ENCODE measurements at regions not wholly inside any gene's neighbourhood (a gene's known extent, or its start where the extent isn't known, plus 50 kb on each side); places are given as distances from the start of the nearest gene placed in this dataset.

- no peak for DNase-seq (ENCODE audit: low spot score)
Observed at GRCh38 chr9:126125992-126126409, 200.6 kb upstream of the MVB12B start.

DNA sequence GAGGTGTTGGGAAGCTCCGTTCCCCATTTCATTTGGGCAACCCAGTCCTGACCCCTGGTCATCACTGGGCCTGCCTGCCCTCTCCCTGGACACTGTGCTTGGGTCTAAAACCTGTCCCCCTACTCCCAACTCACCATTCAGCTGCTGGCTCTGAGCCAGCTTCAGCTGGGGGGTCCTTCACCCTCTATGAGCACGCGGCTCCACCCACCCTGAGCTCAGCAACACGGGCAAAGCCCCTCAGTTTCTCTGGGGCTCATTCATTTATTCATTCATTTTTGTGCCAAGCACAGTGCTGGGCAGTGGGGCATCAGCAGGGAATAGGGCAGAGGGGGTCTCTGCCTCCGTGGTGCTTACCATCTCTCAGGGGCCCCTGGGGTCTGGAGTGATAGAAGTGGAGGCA, 199.8 kb upstream of the MVB12B start:
- no peak for DNase-seq (ENCODE audit: low spot score)

- no peak for DNase-seq (ENCODE audit: low spot score)
Observed at GRCh38 chr9:126127591-126127990, 199.0 kb upstream of the MVB12B start.

- DNase-seq (ENCODE audit: low spot score): no peak
Observed at GRCh38 chr9:126128494-126129142, 198.0 kb upstream of the MVB12B start.

DNA sequence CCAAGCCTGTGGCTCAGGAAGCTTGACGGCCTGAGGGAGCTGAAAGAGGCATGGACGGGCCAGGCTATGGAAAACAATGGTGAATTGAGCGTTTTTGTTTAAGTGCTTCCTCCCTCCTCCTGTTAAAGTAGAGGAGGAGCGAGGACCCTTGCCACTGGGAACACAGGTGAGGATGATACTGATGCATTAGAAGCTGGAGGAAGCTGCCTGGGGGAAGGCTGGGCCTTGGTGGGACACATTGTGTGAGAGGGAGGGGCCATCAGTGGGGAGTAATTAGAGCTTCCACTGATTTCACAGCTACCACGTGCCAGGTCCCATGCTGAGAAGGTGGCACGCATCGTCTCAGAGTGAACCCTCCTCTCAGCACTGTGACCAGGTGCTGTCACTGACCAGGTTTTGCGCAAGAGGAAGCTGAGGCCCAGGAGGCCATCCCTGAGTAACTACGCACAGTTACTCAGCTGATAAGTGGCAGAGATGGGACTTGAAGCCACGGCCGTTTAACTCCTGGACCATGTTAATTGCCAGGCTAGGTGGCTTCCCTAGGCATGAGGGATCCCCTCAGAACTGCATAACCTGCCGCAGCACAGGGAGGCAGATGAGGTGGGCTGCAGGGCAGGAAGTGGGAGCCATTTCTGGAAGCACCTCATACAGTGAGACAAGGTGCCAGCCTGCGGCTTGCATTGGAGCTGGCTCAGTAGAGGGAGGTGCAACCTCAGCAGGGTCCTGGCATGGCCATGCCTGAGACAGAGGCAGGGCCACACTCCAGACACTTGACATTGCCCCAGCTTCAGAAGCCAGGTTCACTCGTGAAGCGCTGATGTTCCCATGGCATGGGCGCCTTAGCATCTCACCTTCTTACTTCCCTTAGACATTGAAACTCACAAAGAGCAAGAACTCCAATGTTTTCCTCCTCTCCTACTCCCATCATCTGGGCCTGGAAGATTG, 195.3 kb upstream of the MVB12B start:
- DNase-seq (ENCODE audit: low spot score): no peak

DNA sequence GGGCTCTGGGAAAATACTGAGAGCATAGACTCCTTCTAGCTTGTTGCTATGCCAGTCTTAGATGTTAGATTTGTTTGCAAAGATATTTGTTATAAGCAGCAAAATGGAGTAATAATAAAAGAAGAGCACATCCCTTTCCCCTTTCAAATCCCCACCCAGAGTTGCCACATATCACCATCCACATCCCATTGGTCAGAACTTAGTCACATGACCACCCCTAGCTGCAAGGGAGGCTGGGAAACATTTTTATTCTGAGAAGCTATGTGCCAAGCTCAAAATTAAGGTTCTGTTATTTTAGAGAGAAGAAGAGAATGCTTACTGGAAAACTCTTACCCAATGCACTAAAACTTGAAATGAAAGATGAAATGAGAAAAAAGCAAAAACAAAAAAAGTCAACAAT, 193.9 kb upstream of the MVB12B start:
- no peak for DNase-seq (ENCODE audit: low spot score)

- DNase-seq (ENCODE audit: low spot score): no peak
Observed at GRCh38 chr9:126144196-126144595, 182.4 kb upstream of the MVB12B start.

DNA sequence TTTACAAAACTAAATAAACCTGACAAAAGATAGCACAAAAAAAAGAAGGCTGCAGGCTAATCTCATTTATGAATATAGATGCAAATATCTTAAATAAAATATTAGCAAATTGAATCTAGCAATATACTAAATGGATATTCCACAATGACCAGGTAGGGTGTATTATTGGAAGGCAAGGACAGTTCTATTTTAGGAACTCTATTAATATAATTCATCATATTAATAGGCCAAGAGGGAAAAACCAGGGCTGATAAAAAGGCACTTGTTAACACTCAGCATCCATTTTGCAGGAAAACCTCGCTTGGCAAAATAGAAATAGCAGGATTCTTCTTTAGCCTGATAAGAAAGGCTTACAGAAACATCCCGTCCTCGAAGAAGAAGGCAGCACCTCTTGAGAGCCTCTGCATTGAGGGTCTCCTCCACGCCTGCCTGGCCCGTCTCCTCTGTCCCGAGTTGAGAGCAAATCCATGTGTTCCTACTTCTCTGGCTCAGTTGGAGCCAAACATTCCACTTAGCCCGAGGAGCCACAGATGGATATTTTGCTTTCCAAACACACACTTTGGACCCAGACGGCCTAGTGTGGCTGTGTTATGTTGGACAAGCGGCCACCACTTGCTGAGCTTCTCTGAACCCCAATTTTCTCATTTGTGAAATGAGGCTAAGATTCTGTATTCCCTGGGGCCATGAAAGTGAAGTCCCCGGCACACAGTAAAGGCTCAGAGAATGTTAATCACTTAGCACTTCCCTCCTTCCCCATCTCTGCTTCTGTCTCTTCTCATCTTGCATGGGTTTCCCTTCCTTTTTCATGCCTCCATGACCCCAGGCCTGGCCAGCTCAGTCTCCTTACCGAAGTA, 181.8 kb upstream of the MVB12B start:
- DNase-seq (ENCODE audit: low spot score): no peak

DNA sequence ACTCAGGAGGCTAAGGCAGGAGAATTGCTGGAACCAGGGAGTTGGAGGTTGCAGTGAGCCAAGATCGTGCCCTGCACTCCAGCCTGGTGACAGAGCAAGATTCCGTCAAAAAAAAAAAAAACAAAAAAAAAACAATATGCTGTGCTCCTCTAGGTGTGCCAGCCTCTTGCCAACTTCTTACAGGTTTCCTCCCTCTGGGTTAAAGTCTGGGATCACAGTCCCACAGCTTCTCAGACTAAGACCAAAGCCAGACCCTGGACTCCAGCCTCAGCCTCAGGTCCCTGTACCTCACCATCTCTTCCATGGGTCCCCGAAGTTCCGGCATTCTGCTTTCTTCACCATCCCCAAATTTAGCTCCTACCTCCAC, 180.8 kb upstream of the MVB12B start:
- no peak for DNase-seq (ENCODE audit: low spot score)

- peak; percentile 90 for DNase-seq (ENCODE audit: low spot score)
Observed at GRCh38 chr9:126146254-126147145, 180.1 kb upstream of the MVB12B start.

DNA sequence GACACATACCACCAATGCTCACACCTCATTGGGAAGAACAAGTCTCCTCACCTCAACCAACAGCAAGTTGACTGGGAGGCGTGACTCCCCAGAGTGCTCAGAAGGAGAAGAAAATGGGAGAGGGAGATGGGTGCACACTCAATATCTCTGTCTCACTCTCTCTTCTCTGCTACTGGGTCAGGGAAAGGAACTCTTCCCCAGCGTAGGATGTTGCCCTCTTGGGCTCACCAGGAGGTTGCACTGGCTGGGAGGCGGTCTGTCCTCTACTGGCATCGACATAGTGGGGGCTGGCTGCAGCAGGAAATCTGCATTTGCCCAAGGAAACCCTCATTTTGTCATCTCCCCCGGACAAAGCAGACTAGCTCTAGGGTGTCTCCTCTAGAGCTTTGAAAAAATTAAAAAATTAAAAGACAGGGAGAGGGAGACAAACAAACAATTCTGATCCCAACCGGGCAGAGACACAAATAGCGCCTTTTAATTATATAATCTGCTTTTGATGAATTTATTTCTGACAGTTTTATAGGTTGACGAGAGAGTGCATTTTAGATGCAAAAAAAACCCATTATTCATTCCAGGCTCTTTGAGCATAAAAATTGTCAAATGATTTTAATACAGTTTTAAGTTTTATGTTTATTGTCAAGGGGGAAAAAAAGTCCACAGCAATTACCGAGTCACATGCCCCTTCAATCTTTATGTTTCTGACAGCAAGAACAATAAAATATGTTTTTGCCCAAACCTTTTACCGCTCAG, 179.3 kb upstream of the MVB12B start:
- DNase-seq (ENCODE audit: low spot score): no peak

DNA sequence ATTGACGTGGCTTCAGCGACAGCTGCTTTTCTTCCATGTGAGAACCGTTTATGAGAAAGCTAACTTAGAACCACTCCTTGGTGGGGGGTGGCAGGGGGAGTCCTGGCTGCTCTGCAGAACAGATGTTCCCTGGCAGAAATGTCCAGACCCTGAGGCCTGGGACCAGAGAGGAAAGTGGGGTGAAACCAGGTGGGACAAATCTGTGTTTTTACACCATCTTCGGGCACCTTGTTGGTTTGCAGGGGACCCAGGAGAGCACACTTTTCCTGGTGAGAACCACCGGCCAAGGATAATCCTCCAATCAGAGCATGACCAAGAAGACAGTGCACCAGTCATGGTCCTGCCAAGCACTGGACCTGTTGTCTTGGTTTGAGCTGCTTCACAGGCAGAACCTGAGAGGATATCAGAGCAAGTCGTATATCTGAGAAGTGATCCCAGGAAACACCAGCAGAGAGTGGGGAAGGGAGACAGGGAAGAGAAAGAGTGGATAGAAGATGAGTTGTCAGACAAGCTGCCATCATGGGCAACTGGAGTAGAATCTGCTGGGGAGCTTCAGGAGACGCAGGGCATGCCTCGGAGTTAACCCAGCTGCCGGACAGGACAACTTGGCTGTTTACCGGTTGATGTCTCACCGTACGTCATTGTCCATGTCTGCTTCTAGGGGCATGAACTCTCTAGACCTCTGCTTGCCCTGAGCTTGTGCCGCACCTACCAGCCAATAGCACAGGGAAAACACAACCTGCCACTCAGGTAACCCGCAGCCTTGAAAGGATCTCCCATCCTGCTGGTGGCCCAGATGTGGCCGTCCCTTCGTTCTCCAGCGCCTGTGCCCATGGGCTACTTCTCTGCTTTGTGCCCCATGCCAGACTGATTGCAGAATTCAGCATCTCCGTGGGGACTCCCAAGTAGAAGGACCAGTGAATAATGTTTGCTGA, 178.4 kb upstream of the MVB12B start:
- no peak for DNase-seq (ENCODE audit: low spot score)

- no peak for DNase-seq (ENCODE audit: low spot score)
Observed at GRCh38 chr9:126148994-126149393, 177.6 kb upstream of the MVB12B start.

DNA sequence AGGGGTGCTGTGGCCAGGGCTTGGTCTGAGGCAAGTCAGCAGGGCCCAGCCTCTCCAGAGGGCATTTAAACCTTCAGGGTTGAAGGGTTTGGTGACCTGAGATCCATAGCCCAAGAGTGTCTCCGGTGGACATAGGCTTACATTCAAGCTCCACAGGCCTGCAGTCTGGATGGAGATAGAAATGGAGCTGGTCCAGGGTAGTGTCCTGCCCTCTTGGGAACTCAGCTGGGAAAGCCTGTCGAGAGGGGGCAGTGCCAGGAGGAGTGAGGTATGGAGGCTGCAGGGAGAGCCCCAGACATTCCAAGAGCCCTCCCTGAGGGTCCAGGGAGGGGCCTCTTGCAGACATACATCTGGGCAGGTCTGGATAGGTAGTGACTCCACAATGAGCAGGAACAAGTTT, 177.0 kb upstream of the MVB12B start:
- DNase-seq (ENCODE audit: low spot score): no peak

GRCh38 chr9:126150411-126151030, 176.1 kb upstream of the MVB12B start:
- no peak for DNase-seq (ENCODE audit: low spot score)

GRCh38 chr9:126151031-126151685, 175.5 kb upstream of the MVB12B start:
- no peak for DNase-seq (ENCODE audit: low spot score)

DNA sequence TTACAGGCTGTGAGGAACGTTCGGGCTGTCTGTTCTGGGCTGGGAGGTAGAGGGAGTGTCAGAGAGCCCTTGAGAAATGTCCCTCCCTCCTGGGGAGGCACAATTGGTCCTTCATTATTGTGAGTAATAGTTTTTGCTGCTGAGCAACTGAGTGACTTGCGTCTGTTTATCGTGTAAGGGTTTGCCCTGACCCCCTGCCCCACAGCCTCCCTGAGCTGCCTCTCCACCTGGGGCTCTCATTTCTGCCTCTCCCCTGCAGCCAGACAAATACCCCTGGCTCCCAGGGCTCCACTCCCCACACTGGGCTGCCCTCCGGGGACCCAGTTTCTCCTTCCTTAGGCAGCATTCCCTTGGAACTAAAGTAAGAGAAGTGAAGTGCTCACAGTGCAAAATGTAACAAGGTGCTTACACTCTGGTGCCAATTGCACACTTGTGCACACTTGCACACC, 174.9 kb upstream of the MVB12B start:
- DNase-seq (ENCODE audit: low spot score): no peak

DNA sequence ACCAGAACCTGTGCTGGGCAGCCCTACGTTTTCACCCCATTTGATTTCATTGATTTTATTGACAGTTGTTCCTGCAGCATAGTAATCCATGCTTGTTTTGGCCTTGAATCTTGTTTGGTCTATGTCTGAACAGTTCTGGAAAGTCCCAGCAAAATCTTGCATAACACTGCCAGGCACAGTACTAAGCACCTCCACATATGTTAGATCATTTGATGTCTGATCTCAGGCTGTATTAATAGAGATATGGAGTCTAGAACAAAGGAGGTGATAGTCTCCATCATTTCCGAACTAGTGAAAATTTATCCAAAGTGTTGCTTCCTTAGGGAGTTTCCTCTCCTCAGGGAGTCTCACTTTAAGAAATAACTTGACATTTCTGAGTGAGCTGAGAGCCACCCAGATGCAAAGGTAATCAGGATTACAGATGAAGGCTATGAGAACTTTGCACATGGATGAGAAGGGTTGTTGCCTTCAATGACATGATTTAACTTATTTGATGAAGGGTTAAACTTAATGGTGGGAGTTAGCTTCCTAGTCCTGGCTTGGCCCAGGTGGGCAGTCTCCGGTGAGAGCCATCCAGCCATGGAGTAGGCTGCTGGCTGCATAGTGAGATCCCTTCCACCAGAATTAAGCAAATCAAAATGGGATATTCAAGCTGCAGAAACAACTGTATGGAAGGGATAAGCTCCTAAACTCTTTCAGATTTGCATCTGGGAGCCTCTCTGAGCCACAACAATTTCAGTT, 173.8 kb upstream of the MVB12B start:
- DNase-seq (ENCODE audit: low spot score): no peak
